Endothelial cell of umbilical vein (primary cell): ENCODE measurements at regions not wholly inside any gene's neighbourhood (a gene's known extent, or its start where the extent isn't known, plus 50 kb on each side); places are given as distances from the start of the nearest gene placed in this dataset.

Source experiments
- BruUV-seq: library from RNA; stranded (reverse); fragments of 400-500 nt; replicated peaks from 2 replicates; lab custom pipeline; 2021; lab: Mats Ljungman, UMichigan
- CTCF ChIA-PET: fragments of 300-600, 350-600 bp; sonication (Branson Sonifier 250); formaldehyde crosslinking; loops from one replicate; lab custom pipeline; 2021; ENCODE audit warnings: antibody characterized with exemption, inconsistent platforms; lab: Charles Lee
- POLR2A ChIA-PET: fragments of 300-600, 350-600 bp; sonication (Branson Sonifier 250); formaldehyde crosslinking; loops from one replicate; lab custom pipeline; 2021; ENCODE audit warnings: antibody characterized with exemption, inconsistent platforms; lab: Charles Lee
- DNase-seq: peaks from one replicate; pipeline ENCODE4 v3.0.0-alpha.2; 2011; ENCODE audit warnings: low read depth, low spot score
- FAIRE-seq: peaks from 2 replicates; lab custom pipeline; 2011; peaks lifted over from hg19 to GRCh38; lab: Jason Lieb, UNC
- H2AFZ ChIP-seq: 2 replicates; pipeline ENCODE4 v1.6.0; 2012; ENCODE audit warnings: low read depth, low read length, control low read depth, inconsistent platforms
- H3K27ac ChIP-seq: 2 replicates; pipeline ENCODE4 v1.5.1; 2011; ENCODE audit warnings: low read depth, mild to moderate bottlenecking, control low read depth, low read length, moderate library complexity; ENCODE audit not compliant: insufficient read depth
- H3K27me3 ChIP-seq, 2 experiments: 2 replicates each; pipeline versions ENCODE4 v1.6.0 to v1.6.1; 2011; ENCODE audit warnings: low read length in 2 of 2, mixed read lengths in 1 of 2; ENCODE audit not compliant: control insufficient read depth in 2 of 2, insufficient read depth in 2 of 2
- H3K36me3 ChIP-seq, 2 experiments: 2 replicates in 1 of 2; 3 replicates in 1 of 2; pipeline ENCODE4 v1.5.1; 2011; ENCODE audit warnings: low read length in 2 of 2, mild to moderate bottlenecking in 1 of 2, moderate library complexity in 1 of 2; ENCODE audit not compliant: control insufficient read depth in 2 of 2, insufficient read depth in 2 of 2; ENCODE audit errors: extremely low read depth in 1 of 2
- H3K4me1 ChIP-seq: 3 replicates; pipeline ENCODE4 v1.5.1; 2011; ENCODE audit warnings: mild to moderate bottlenecking, low read length; ENCODE audit not compliant: control insufficient read depth, insufficient read depth; ENCODE audit errors: extremely low read depth
- H3K4me2 ChIP-seq: 2 replicates; pipeline ENCODE4 v1.6.1; 2011; ENCODE audit warnings: low read length, control low read depth, mixed read lengths; ENCODE audit not compliant: insufficient read depth
- H3K4me3 ChIP-seq, 3 experiments: fragments of 200-600 bp in 1 of 3; sonication (generic), shearing (Covaris generic) in 1 of 3; replicated peaks in 1 of 3; 2 replicates each; pipeline ENCODE4 v1.5.1; 2011 to 2016; ENCODE audit warnings: control low read depth in 3 of 3, low read length in 3 of 3, mild to moderate bottlenecking in 2 of 3, inconsistent platforms in 1 of 3, low read depth in 1 of 3, moderate library complexity in 1 of 3; ENCODE audit not compliant: insufficient read depth in 1 of 3
- H3K79me2 ChIP-seq: 2 replicates; pipeline ENCODE4 v1.6.0; 2012; ENCODE audit warnings: low read length, inconsistent platforms; ENCODE audit not compliant: control insufficient read depth, insufficient read depth
- H3K9ac ChIP-seq: replicated peaks from 2 replicates; pipeline ENCODE3; 2011; ENCODE audit warnings: low read length, control low read depth; ENCODE audit not compliant: insufficient read depth; ENCODE audit errors: extremely low read depth
- H3K9me1 ChIP-seq: replicated peaks from 3 replicates; pipeline ENCODE4 v1.6.0; 2011; ENCODE audit warnings: mild to moderate bottlenecking, low read length; ENCODE audit not compliant: control insufficient read depth, insufficient read depth; ENCODE audit errors: extremely low read depth
- H3K9me3 ChIP-seq: replicated peaks from 2 replicates; pipeline ENCODE4 v1.5.1; 2012; ENCODE audit warnings: low read length, inconsistent platforms; ENCODE audit not compliant: control insufficient read depth, insufficient read depth
- H4K20me1 ChIP-seq: replicated peaks from 2 replicates; pipeline ENCODE3; 2011; ENCODE audit warnings: mild to moderate bottlenecking, low read length; ENCODE audit not compliant: control insufficient read depth, insufficient read depth; ENCODE audit errors: extremely low read depth
- EZH2 ChIP-seq: IDR thresholded peaks from 2 replicates; pipeline ENCODE4 v1.6.1; 2012; ENCODE audit warnings: borderline replicate concordance, low read depth, mild to moderate bottlenecking, moderate library complexity, low read length, inconsistent platforms; ENCODE audit not compliant: severe bottlenecking
- FOS ChIP-seq: IDR thresholded peaks from 2 replicates; pipeline ENCODE4 v1.6.1; 2011; ENCODE audit warnings: mild to moderate bottlenecking, low read length, moderate library complexity, borderline replicate concordance; ENCODE audit not compliant: insufficient read depth
- GATA2 ChIP-seq: IDR thresholded peaks from 2 replicates; pipeline ENCODE4 v1.7.0; 2011; ENCODE audit warnings: low read depth, mild to moderate bottlenecking, moderate library complexity, mixed read lengths, low read length; ENCODE audit not compliant: insufficient read length, insufficient read depth
- JUN ChIP-seq: IDR thresholded peaks from 2 replicates; pipeline ENCODE4 v1.6.1; 2011; ENCODE audit warnings: borderline replicate concordance, low read depth; ENCODE audit not compliant: insufficient read length, insufficient read depth
- MAX ChIP-seq: IDR thresholded peaks from 2 replicates; pipeline ENCODE4 v1.6.1; 2011; ENCODE audit not compliant: insufficient read depth, insufficient read length
- MYC ChIP-seq: IDR thresholded peaks from one replicate; pipeline ENCODE4 v1.6.1; 2011; ENCODE audit warnings: mild to moderate bottlenecking, low read depth, low read length
- POLR2A ChIP-seq: IDR thresholded peaks from 2 replicates; pipeline ENCODE4 v1.6.1; 2012; ENCODE audit warnings: low read depth, mild to moderate bottlenecking, control low read depth, low read length
- POLR2AphosphoS5 ChIP-seq: IDR thresholded peaks from 2 replicates; pipeline ENCODE4 v1.6.1; 2012; ENCODE audit warnings: low read depth, mild to moderate bottlenecking, control low read depth, low read length, moderate library complexity; ENCODE audit not compliant: insufficient read depth
- dilution Hi-C: fragments of 300-500 bp; cut with MboI; formaldehyde crosslinking; loops from one replicate; pipeline ENCODE4 v1.15.0; 2019; ENCODE audit warnings: low sequenced_read_pairs; ENCODE audit not compliant: extremely low pct_ligation_motif_present
- intact Hi-C: fragments of 100-400 bp; cut with micrococcal nuclease; formaldehyde crosslinking; loops from one replicate; pipeline ENCODE4 v1.10.0; 2022
- TF ChIP-seq, protein P1 (sequence below), 2 donors: IDR thresholded peaks; 1 replicate in 1 of 2; 2 replicates in 1 of 2; pipeline ENCODE4 v1.5.1; 2011; ENCODE audit warnings: low read length in 2 of 2, mild to moderate bottlenecking in 2 of 2, moderate library complexity in 2 of 2, control low read depth in 1 of 2, inconsistent platforms in 1 of 2, low read depth in 1 of 2; ENCODE audit not compliant: insufficient read depth in 1 of 2; ENCODE audit errors: extremely low read depth in 1 of 2

- H3K9me1 ChIP-seq: no peaks in the 10 kb centered on the region
- peaks cover 3 to 5% of the 10 kb centered on the region in 2 experiments for H3K27me3 ChIP-seq
- H3K4me2 ChIP-seq: no peak overlapping the region
- FAIRE-seq (no peak), DNase-seq (no peak)
- no peaks in the 10 kb centered on the region for H3K36me3 ChIP-seq
- H3K9me3 ChIP-seq: no peaks in the 10 kb centered on the region
- BruUV-seq: no TSS peak
- ChIA-PET CTCF (no interaction called here), POLR2A (no interaction called here)
- dilution Hi-C loops (no loop called here), intact Hi-C loops (no loop called here)
- H2AFZ ChIP-seq: no peak overlapping the region
- no peak overlapping the region for H3K4me3 ChIP-seq
- no peak overlapping the region for H3K9ac ChIP-seq
- H3K27ac ChIP-seq: no peak overlapping the region
- no peaks in the 10 kb centered on the region for H3K4me1 ChIP-seq
- no peaks in the 10 kb centered on the region for H3K79me2 ChIP-seq
- no peak for TF ChIP-seq POLR2AphosphoS5
- no peak for TF ChIP-seq JUN
- TF ChIP-seq MYC: no peak
- no peak for TF ChIP-seq POLR2A
- no peak for TF ChIP-seq EZH2
- no peak for TF ChIP-seq MAX
- no peak for TF ChIP-seq FOS
- TF ChIP-seq, protein P1, sequence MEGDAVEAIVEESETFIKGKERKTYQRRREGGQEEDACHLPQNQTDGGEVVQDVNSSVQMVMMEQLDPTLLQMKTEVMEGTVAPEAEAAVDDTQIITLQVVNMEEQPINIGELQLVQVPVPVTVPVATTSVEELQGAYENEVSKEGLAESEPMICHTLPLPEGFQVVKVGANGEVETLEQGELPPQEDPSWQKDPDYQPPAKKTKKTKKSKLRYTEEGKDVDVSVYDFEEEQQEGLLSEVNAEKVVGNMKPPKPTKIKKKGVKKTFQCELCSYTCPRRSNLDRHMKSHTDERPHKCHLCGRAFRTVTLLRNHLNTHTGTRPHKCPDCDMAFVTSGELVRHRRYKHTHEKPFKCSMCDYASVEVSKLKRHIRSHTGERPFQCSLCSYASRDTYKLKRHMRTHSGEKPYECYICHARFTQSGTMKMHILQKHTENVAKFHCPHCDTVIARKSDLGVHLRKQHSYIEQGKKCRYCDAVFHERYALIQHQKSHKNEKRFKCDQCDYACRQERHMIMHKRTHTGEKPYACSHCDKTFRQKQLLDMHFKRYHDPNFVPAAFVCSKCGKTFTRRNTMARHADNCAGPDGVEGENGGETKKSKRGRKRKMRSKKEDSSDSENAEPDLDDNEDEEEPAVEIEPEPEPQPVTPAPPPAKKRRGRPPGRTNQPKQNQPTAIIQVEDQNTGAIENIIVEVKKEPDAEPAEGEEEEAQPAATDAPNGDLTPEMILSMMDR (IDR thresholded peaks at IDR 0.05; ENCODE audit: extremely low read depth in 1 of 2, insufficient read depth in 1 of 2, low read depth in 1 of 2, low read length in 2 of 2): no peak
- no peak for TF ChIP-seq GATA2
- no peaks in the 10 kb centered on the region for H4K20me1 ChIP-seq
Observed at GRCh38 chr15:72999586-72999985, 52.7 kb upstream of the NEO1 start.
